ENCODE measurements at regions not wholly inside any gene's neighbourhood (a gene's known extent, or its start where the extent isn't known, plus 50 kb on each side); places are given as distances from the start of the nearest gene placed in this dataset.

GRCh38 chr12:90036637-90037036, 328.0 kb upstream of the ATP2B1 start:
- DNase-seq (ENCODE audit: low read depth in 2 of 2), result no peak

GRCh38 chr12:90030726-90031125, 322.1 kb upstream of the ATP2B1 start:
- DNase-seq (ENCODE audit: low read depth in 2 of 2), result no peak

GRCh38 chr12:90029317-90029716, 320.7 kb upstream of the ATP2B1 start:
- no peak for DNase-seq (ENCODE audit: low read depth in 2 of 2)

GRCh38 chr12:90028635-90029051, 320.0 kb upstream of the ATP2B1 start:
- DNase-seq (ENCODE audit: low read depth in 2 of 2), result no peak

GRCh38 chr12:90027889-90028634, 319.4 kb upstream of the ATP2B1 start:
- DNase-seq (ENCODE audit: low read depth in 2 of 2), result no peak

GRCh38 chr12:90027041-90027440, 318.4 kb upstream of the ATP2B1 start:
- no peak for DNase-seq (ENCODE audit: low read depth in 2 of 2)

- DNase-seq (ENCODE audit: low read depth in 2 of 2), result no peak
These were observed 317.9 kb upstream of the ATP2B1 start for GRCh38 chr12:90026516-90026915.

GRCh38 chr12:90024262-90024661, 315.6 kb upstream of the ATP2B1 start:
- DNase-seq (ENCODE audit: low read depth in 2 of 2), result no peak

GRCh38 chr12:90023207-90023900, 314.7 kb upstream of the ATP2B1 start:
- no peak for DNase-seq (ENCODE audit: low read depth in 2 of 2)

- no peak for DNase-seq (ENCODE audit: low read depth in 2 of 2)
These were observed 313.3 kb upstream of the ATP2B1 start for GRCh38 chr12:90021795-90022440.

GRCh38 chr12:90020881-90021280, 312.2 kb upstream of the ATP2B1 start:
- DNase-seq (ENCODE audit: low read depth in 2 of 2), result no peak

GRCh38 chr12:90020436-90020835, 311.8 kb upstream of the ATP2B1 start:
- DNase-seq (ENCODE audit: low read depth in 2 of 2), result no peak

- DNase-seq (ENCODE audit: low read depth in 2 of 2), result no peak
These were observed 311.4 kb upstream of the ATP2B1 start for GRCh38 chr12:90020014-90020413.

- DNase-seq (ENCODE audit: low read depth in 2 of 2), result no peak
These were observed 308.7 kb upstream of the ATP2B1 start for GRCh38 chr12:90017316-90017715.

GRCh38 chr12:90015228-90015627, 306.6 kb upstream of the ATP2B1 start:
- DNase-seq (ENCODE audit: low read depth in 2 of 2), result no peak

- no peak for DNase-seq (ENCODE audit: low read depth in 2 of 2)
These were observed 304.8 kb upstream of the ATP2B1 start for GRCh38 chr12:90013409-90013808.

- no peak for DNase-seq (ENCODE audit: low read depth in 2 of 2)
These were observed 301.5 kb upstream of the ATP2B1 start for GRCh38 chr12:90010089-90010488.

- DNase-seq (ENCODE audit: low read depth in 2 of 2), result no peak
These were observed 299.6 kb upstream of the ATP2B1 start for GRCh38 chr12:90008277-90008676.

GRCh38 chr12:90004319-90005074, 295.9 kb upstream of the ATP2B1 start:
- no peak for DNase-seq (ENCODE audit: low read depth in 2 of 2)

- DNase-seq (ENCODE audit: low read depth in 2 of 2), result no peak
These were observed 295.1 kb upstream of the ATP2B1 start for GRCh38 chr12:90003688-90004087.

- no peak for DNase-seq (ENCODE audit: low read depth in 2 of 2)
These were observed 292.1 kb upstream of the ATP2B1 start for GRCh38 chr12:90000721-90001120.
